MM.1S (cell line): ENCODE measurements at regions not wholly inside any gene's neighbourhood (a gene's known extent, or its start where the extent isn't known, plus 50 kb on each side); places are given as distances from the start of the nearest gene placed in this dataset.

ENCODE experiments used
- EZH2 ChIP-seq: fragments of 300-600 bp; sonication (generic); optimal IDR thresholded peaks from 2 replicates; pipeline ENCODE3; 2017; ENCODE audit warnings: low read depth, mild to moderate bottlenecking, antibody characterized with exemption, low read length, mixed read lengths
- EZH2phosphoT487 ChIP-seq: fragments of 300-600 bp; sonication (generic); IDR thresholded peaks from 2 replicates; pipeline ENCODE4 v1.6.1; 2018; ENCODE audit warnings: antibody characterized with exemption, low read length
- TF ChIP-seq, protein P1 (sequence below): fragments of 300-600 bp; sonication (generic); IDR thresholded peaks from 2 replicates; pipeline ENCODE4 v1.5.1; 2016; ENCODE audit warnings: antibody characterized with exemption, low read length, mixed read lengths

- TF ChIP-seq, protein P1, sequence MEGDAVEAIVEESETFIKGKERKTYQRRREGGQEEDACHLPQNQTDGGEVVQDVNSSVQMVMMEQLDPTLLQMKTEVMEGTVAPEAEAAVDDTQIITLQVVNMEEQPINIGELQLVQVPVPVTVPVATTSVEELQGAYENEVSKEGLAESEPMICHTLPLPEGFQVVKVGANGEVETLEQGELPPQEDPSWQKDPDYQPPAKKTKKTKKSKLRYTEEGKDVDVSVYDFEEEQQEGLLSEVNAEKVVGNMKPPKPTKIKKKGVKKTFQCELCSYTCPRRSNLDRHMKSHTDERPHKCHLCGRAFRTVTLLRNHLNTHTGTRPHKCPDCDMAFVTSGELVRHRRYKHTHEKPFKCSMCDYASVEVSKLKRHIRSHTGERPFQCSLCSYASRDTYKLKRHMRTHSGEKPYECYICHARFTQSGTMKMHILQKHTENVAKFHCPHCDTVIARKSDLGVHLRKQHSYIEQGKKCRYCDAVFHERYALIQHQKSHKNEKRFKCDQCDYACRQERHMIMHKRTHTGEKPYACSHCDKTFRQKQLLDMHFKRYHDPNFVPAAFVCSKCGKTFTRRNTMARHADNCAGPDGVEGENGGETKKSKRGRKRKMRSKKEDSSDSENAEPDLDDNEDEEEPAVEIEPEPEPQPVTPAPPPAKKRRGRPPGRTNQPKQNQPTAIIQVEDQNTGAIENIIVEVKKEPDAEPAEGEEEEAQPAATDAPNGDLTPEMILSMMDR = no peak
- TF ChIP-seq EZH2 (no peak), EZH2phosphoT487 (no peak)
Measured at GRCh38 chr2:185583058-185583816, 155.4 kb upstream of the FSIP2 start.
